Body of pancreas (tissue), 4 donors: ENCODE measurements at regions not wholly inside any gene's neighbourhood (a gene's known extent, or its start where the extent isn't known, plus 50 kb on each side); places are given as distances from the start of the nearest gene placed in this dataset.

ENCODE experiments used
- ATAC-seq: fragments of 150-250 bp; one replicate; pipeline ENCODE4 v1.9.1; 2016
- DNase-seq, 4 donors: peaks; one replicate each; pipeline ENCODE4 v3.0.0-alpha.2; 2019
- H3K27ac ChIP-seq, 4 donors: fragments of 200-600 bp; sonication (generic); 1 replicate in 3 of 4; 2 replicates in 1 of 4; pipeline versions ENCODE4 v1.5.1 to v1.6.1; 2016 to 2019; ENCODE audit warnings: mild to moderate bottlenecking in 1 of 4, mixed read lengths in 1 of 4, moderate library complexity in 1 of 4
- H3K27me3 ChIP-seq, 2 donors: fragments of 200-600 bp; sonication (generic); one replicate each; pipeline ENCODE4 v1.6.0; 2016; ENCODE audit warnings: mild to moderate bottlenecking in 1 of 2
- H3K36me3 ChIP-seq, 2 donors: fragments of 200-600 bp; sonication (generic); replicated peaks in 1 of 2; 2 replicates each; pipeline ENCODE4 v1.5.1; 2016; ENCODE audit warnings: low read depth in 2 of 2; ENCODE audit not compliant: insufficient read depth in 1 of 2
- H3K4me1 ChIP-seq: fragments of 200-600 bp; sonication (generic); one replicate; pipeline ENCODE4 v1.6.0; 2016
- H3K4me3 ChIP-seq, 2 donors: fragments of 200-600 bp; sonication (generic); 1 replicate in 1 of 2; 2 replicates in 1 of 2; pipeline ENCODE4 v1.5.1; 2016 to 2019
- H3K9me3 ChIP-seq, 3 donors: fragments of 200-600 bp; sonication (generic); 1 replicate in 2 of 3; 2 replicates in 1 of 3; pipeline ENCODE4 v1.5.1; 2016
- CTCF ChIP-seq, 7 experiments: fragments of 450-650 bp in 4 of 7; fragments of 200-600 bp in 3 of 7; sonication (generic) in 3 of 7; IDR thresholded peaks; one replicate each; pipeline ENCODE4 v1.5.1; 2016 to 2019; ENCODE audit warnings: antibody characterized with exemption in 7 of 7
- POLR2A ChIP-seq, 3 donors: fragments of 450-650 bp; IDR thresholded peaks; one replicate each; pipeline ENCODE4 v1.6.1; 2016; ENCODE audit warnings: antibody characterized with exemption in 3 of 3, mild to moderate bottlenecking in 2 of 3
- WGBS, 2 donors: methylation state at CpG; one replicate each; pipeline ENCODE4 v1.1.5; 2017; 5-methylcytosine and 5-hydroxymethylcytosine counted together
- intact Hi-C: fragments of 100-400 bp; cut with DNase I; formaldehyde crosslinking; loops from one replicate; pipeline ENCODE4 v1.15.1; 2023

GRCh38 chr6:81480139-81480538 lies 272.3 kb downstream of the TENT5A start:
- no peak for DNase-seq
- Histone ChIP-seq H3K4me1 (no peaks in the 10 kb centered on the region), H3K27me3 (no peaks in the 10 kb centered on the region), H3K27ac (no peak overlapping the region), H3K4me3 (no peak overlapping the region), H3K9me3 (no peaks in the 10 kb centered on the region), H3K36me3 (no peaks in the 10 kb centered on the region)
- no peak for ATAC-seq
- no peak for TF ChIP-seq POLR2A (IDR thresholded peaks at IDR 0.05)
- no peak for TF ChIP-seq CTCF (IDR thresholded peaks at IDR 0.05)
- intact Hi-C loops: no loop called here

GRCh38 chr6:81476881-81477280 lies 275.6 kb downstream of the TENT5A start:
- intact Hi-C loops: no loop called here
- no peaks in the 10 kb centered on the region for H3K9me3 ChIP-seq
- no peak for DNase-seq
- no peak for ATAC-seq
- H3K4me1 ChIP-seq: no peaks in the 10 kb centered on the region
- H3K4me3 ChIP-seq: no peak overlapping the region
- H3K36me3 ChIP-seq: no peaks in the 10 kb centered on the region
- H3K27me3 ChIP-seq: no peaks in the 10 kb centered on the region
- TF ChIP-seq CTCF (IDR thresholded peaks at IDR 0.05) (no peak), POLR2A (IDR thresholded peaks at IDR 0.05) (no peak)
- H3K27ac ChIP-seq: no peak overlapping the region

- Histone ChIP-seq H3K4me3 (no peak overlapping the region), H3K9me3 (no peaks in the 10 kb centered on the region), H3K4me1 (no peaks in the 10 kb centered on the region), H3K36me3 (no peaks in the 10 kb centered on the region), H3K27me3 (no peaks in the 10 kb centered on the region), H3K27ac (no peak overlapping the region)
- TF ChIP-seq CTCF (IDR thresholded peaks at IDR 0.05) (no peak), POLR2A (IDR thresholded peaks at IDR 0.05) (no peak)
- intact Hi-C loops: no loop called here
- ATAC-seq: no peak
- no peak for DNase-seq
- 86 to 94% methylated on average over 2 of the region's 2 CpGs for WGBS, 2 donors
These were observed 276.8 kb downstream of the TENT5A start for GRCh38 chr6:81475646-81476045.

- intact Hi-C loops: no loop called here
- TF ChIP-seq CTCF (IDR thresholded peaks at IDR 0.05) (peak in 5 of 7 experiments; percentile 19 to 43 (median 41)), POLR2A (IDR thresholded peaks at IDR 0.05) (no peak)
- H3K4me1 ChIP-seq: no peaks in the 10 kb centered on the region
- ATAC-seq (no peak), DNase-seq (no peak)
- H3K36me3 ChIP-seq: no peaks in the 10 kb centered on the region
- H3K4me3 ChIP-seq: no peak overlapping the region
- no peak overlapping the region for H3K27ac ChIP-seq
- no peaks in the 10 kb centered on the region for H3K9me3 ChIP-seq
- H3K27me3 ChIP-seq: no peaks in the 10 kb centered on the region
These were observed 286.6 kb downstream of the TENT5A start for GRCh38 chr6:81465859-81466258.

- H3K36me3 ChIP-seq: no peaks in the 10 kb centered on the region
- H3K27me3 ChIP-seq: no peaks in the 10 kb centered on the region
- DNase-seq (no peak), ATAC-seq (no peak)
- no peaks in the 10 kb centered on the region for H3K9me3 ChIP-seq
- no peak for TF ChIP-seq CTCF (IDR thresholded peaks at IDR 0.05)
- no peak for TF ChIP-seq POLR2A (IDR thresholded peaks at IDR 0.05)
- no peak overlapping the region for H3K27ac ChIP-seq
- H3K4me3 ChIP-seq: no peak overlapping the region
- intact Hi-C loops: no loop called here
- no peaks in the 10 kb centered on the region for H3K4me1 ChIP-seq
- 69 to 75% methylated on average over 2 of the region's 2 CpGs for WGBS, 2 donors
These were observed 296.1 kb downstream of the TENT5A start for GRCh38 chr6:81456416-81456815.
